22Rv1 (cell line): ENCODE measurements at regions not wholly inside any gene's neighbourhood (a gene's known extent, or its start where the extent isn't known, plus 50 kb on each side); places are given as distances from the start of the nearest gene placed in this dataset.

Experiments
- H3K27ac ChIP-seq: fragments of 450-650 bp; 2 replicates; pipeline ENCODE4 v1.5.1; 2017
- CTCF ChIP-seq: fragments of 450-650 bp; IDR thresholded peaks from 2 replicates; pipeline ENCODE4 v1.5.1; 2017; ENCODE audit warnings: mild to moderate bottlenecking
- ZFX ChIP-seq: fragments of 450-650 bp; IDR thresholded peaks from 2 replicates; pipeline ENCODE4 v1.6.1; 2017; ENCODE audit warnings: antibody characterized with exemption, borderline replicate concordance

DNA sequence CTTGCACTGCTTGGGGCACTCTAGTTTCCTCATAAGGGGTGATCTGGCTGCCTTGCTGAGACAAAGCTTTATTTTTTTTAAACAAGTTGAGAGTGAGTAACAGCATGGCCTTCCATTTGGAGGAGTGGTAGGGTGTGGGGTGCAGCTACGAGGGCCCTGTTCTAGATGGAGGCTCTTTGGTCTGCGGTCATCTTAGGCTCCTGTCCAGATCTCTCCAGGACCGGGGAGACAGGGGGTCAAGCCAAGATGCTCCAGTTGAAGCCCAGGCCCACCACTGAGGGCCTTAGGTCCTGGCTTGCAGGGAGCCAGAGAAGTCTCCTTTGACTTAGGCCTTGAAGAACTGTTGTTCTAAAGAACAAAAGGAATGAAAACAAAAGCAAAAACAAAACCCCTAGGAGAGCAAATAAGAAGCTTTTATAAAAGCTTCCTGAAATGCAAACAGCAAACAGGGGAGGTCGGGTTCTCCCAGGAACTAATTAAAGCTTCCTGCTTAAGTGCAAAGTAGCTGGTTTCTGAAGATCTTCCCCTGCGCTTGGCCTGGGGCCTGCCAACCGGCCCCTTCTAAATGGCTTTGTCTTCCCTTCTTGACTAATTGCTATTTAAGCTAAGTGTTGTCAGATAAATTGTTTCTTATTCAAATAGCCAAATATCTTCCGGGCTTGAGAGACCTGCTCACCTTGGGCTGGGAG, 259.2 kb downstream of the GLRX3 start:
- H3K27ac ChIP-seq: no peak overlapping the region

GRCh38 chr10:130396044-130396443, 259.9 kb downstream of the GLRX3 start:
- H3K27ac ChIP-seq: no peak overlapping the region

More for the DNA sequence above, 259.2 kb downstream of the GLRX3 start:
- TF ChIP-seq ZFX (no peak), CTCF (no peak)

GRCh38 chr10:130398090-130398994, 262.2 kb downstream of the GLRX3 start:
- TF ChIP-seq CTCF: no peak
- TF ChIP-seq ZFX: no peak
- H3K27ac ChIP-seq: no peak overlapping the region

More at GRCh38 chr10:130396044-130396443, 259.9 kb downstream of the GLRX3 start:
- TF ChIP-seq CTCF (no peak), ZFX (no peak)

DNA sequence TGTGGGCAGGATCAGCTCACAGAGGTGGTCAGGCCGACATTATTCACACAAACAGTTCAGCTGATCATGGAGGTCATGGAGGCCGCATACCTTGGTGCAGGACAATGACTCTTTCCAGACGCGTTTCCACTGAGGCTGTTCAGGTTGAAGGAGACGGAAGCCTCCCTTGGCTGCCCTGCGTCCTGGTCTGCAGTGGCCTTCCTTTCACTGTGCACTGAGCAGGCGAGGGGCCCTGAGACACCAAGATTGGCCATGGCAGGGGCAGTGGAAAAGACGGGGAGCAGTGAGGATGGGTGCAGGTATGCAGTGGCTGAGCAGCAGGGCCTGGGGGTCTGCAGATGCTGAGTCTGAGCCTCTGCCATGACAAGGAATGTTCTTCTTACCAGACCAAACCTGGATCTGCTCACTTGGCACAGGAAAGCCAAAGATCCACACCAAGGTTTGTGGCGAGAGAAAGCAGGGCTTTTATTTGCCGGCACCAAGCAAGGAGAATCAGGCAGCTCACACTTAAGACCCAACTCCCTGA, 263.3 kb downstream of the GLRX3 start:
- no peak for TF ChIP-seq ZFX
- no peak for TF ChIP-seq CTCF
- H3K27ac ChIP-seq: no peak overlapping the region

GRCh38 chr10:130400890-130401289, 264.7 kb downstream of the GLRX3 start:
- no peak overlapping the region for H3K27ac ChIP-seq
- TF ChIP-seq ZFX (no peak), CTCF (no peak)

DNA sequence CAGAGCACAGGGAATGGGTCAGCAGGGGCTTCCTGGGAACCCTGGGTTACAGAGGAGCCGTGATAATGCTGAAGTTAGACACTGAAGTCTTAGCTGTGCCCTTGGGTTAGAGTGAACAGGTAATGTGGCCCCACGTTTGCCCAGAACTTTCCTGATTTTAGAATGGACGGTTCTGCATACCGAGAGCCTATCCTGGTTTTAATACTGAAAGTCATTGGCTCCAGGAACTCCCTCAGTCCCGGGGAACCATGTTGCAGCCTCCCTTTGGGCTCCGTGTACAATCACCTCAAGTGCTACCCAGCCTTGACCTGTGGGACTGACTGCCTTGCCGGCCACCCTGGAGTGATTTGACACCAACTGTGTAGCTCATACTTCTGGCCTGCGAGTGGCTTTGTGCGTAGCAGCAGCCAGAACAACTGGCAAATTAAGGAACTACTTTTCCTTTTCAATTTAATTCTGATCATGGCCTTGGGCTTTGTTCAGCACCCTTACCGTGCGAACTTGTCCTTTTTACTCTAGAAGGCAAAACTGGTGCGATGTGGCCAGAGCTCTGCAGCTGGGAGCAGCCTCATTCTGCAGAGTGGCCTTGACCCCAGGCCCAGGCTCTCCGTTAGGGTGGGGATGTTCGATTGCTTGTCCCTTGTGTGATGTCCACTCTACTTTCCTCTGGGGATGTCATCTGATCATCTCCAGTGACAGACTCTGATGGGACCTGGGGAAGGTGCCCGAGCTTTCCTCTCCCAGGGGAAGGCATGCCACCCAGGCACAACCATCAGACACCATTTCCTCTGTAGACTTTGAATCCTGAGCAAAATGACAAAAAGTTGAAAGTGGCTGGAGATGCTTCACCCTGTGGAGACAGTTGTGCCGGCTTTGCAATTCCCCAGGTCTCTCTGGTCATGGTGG, 265.9 kb downstream of the GLRX3 start:
- no peak overlapping the region for H3K27ac ChIP-seq
- TF ChIP-seq CTCF: no peak
- no peak for TF ChIP-seq ZFX
